Middle frontal gyrus (tissue), 1 donor: ENCODE measurements at regions not wholly inside any gene's neighbourhood (a gene's known extent, or its start where the extent isn't known, plus 50 kb on each side); places are given as distances from the start of the nearest gene placed in this dataset.

Source experiments
- DNase-seq: peaks from one replicate; pipeline ENCODE4 v3.0.0-alpha.2; 2015; ENCODE audit warnings: low spot score; ENCODE audit errors: extremely low spot score

DNA sequence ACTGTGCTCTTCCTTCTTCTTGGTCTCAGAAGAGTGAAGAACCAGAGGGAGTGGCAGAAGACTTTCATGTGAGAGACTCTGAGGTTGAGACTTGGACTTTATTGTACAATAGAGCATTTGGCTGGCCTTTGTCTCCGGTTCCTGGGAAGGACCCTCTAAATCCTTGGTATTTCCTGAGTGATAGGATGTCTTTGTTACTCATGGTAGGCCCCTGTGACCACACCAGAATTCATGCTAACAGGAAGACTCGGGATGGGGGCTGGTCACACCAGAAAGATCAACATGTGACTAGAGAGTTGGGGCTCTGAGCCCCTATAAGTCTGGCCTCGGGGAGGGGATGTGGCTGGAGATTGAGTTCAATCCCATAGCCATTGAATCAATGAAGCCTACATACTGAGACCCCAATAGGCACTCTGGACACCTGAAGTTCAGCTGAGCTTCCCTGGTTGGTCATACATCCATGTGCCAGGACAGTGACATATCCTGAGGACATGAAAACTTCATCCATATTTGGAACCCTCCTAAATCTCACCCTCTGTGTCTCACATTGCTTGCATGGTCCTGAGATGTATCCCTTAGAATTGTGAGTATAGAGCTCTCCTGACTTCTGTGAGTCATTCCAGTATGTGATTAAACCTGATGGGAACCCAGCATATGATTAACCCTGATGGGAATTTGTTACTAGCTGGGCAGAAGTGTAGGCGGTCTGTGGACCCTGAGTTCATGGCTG, 201.7 kb downstream of the GADD45G start:
- no peak for DNase-seq

DNA sequence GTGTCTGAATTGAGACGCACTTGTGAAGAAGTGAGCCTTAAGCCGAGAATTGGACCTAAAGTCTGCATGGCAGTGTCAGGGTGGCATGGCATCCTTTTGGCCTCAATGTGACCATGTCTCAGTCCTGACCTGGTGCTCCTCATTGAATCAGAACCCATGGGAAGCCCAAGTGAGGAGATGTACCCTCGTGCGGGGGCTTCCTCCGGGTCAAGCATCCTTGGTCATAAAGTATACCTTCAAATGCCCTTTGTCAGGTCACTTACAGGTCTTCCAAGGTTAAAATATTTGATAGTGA, 202.2 kb downstream of the GADD45G start:
- DNase-seq: no peak

DNA sequence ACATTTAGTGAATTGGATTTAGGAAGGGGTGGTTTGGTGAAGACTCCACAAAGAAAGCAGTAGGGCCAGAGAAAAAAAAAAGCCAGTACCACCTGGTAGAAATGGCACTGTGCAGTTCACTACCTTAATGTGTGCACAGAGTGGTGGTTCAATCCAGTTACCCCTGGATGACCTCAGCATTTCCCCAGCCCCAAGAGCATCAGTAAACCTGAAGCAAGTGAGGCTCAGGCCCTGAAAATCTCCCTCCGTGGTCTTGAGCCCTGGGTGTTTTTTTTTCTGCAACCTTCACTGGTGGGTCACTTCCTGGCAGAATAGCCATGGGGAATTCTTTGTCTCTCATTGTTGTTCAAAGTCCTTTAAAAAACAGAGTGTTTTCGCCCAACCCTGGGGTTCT, 202.9 kb downstream of the GADD45G start:
- DNase-seq: no peak

DNA sequence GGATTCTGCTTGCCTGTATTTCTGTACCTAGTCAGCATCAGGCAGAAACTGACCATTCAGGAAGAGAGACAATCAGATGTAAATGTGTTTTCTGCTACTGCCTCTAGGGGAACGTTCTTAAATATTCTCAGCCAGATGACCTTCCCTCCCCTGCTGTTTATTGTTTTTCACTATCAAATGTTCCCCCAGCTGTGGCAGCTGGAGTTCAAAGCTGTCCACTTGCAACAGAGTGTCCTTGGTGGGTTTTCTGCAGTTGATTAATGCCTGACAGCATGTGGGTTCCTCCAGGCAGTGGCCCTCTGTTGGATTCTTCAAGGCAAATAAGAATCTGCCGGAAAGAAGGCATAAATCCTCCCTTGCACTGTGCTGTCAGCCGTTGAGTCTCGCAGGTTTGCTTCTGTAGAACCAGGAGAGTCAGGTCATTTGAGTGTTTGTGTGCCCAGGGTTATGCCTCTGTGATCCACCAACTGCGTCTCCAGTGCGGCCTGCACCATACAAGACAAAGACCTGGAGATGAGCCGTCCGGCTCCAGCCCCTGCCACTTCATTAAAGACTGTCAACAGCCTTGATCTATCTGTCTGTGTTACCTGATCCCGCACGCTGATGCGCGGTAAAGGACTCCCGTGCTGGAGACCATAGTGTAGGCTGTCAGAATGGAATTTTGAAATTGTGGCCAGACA, 203.4 kb downstream of the GADD45G start:
- no peak for DNase-seq

DNA sequence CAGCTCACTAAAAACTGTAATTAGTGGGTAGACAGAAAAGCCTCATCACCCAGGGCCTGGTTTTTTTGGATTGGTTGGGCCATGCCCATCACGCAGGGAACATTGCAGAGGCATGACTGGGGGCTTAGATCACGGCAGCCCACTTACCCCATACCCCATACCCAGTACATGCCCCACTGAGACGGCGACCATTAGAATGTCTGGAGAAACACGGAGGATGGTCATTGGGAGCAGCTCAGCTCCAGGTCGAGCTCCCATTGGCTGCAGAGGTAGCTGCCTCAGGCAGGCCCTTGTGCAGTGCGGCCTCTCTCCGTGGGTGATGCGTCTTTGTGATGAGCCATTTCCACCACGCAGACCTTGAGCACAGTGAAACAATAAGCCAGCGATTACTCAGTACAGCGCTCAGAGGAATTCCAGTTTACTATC, 204.0 kb downstream of the GADD45G start:
- no peak for DNase-seq

DNA sequence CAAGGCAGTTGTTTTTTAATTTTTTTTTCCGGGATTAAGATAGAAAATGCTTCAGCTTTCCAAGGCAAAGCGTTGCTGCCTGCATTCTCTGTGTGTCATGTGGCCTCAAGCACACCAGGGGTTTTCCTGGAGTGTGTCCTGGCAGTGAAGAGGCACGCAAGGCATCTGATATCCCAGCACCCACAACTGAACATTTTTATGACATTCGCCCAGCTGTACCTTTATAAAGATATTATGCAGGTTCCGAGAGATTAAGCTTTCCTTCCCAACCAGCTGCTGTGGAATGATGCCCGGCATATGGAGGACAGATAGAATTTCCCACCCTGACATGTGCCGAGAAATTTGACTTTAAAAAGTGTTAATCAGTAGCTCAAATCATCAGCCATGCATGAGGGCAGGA, 205.6 kb downstream of the GADD45G start:
- no peak for DNase-seq

DNA sequence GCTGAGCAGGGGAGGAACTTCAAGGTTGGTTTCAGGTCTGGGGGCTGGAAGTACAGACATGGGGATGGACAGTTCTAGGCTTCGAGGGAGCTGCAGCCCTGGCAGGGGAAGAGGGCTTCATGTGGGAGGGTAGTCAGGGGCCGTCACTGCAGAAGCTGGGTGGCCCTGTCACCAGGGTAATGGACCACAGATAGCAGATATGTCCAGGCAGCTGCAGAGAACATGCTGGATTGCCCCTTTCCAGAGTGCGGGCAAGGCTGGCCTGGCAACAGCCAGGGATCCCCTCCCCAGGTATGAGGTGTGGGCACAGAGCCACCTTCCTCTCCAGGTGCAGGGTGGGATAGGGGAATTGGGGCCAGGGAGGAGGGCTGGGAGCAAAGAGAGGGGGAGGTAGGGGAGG, 206.5 kb downstream of the GADD45G start:
- DNase-seq: no peak

DNA sequence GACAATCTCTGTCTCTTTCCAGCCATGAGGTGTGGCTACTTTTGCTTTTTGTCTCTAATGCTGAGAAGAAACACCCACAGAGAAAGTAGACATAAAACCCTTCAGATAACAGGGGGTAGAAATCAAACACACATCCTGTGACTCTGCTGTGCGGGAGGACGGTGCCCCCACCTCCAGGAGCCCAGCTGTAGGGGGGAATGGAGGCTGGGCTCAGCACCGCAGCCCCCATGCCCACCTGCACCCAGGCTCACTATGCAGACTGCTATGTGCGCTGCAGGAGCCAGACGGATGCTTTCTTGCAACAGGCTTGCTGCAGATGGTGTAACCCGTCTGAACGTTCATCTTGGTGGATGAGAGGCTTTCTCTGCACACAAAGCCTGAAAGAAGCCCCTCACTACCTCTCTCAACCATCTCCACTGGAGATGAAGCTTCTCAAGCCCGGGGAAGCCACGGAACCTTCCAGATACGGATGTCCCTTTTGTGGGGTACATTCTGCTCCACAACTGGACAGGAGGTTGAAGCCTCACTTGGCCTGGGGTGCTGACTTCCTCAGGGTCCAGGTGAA, 207.2 kb downstream of the GADD45G start:
- no peak for DNase-seq

DNA sequence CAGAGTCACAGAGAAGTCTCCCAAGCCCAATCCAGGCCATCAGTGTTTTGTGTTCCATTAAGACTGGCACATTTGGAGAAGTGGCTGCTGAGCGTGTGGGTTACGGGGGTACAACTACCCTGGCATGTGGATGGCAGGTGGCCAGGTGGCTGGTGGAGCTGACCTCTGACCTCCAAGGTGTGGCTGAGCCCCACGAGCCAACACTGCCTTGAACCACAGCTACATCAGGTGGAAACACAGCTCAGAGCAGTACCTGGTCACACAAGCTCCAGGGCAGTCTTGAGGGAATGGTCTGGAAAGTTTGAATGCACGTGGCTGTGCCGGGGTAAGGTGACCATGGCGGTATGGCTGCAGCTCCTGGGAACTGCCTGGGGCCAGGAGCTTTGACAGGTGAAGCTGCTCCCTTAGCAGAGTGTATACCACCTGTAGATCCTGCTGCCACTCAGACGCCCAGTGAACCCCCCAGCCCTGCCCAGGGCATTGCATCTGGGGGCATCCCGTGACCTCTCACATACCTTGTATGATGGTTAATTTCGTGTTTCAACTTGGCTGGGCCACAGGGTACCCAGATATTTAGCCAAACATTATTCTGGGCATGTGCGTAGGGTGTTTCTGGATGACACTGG, 207.9 kb downstream of the GADD45G start:
- no peak for DNase-seq

DNA sequence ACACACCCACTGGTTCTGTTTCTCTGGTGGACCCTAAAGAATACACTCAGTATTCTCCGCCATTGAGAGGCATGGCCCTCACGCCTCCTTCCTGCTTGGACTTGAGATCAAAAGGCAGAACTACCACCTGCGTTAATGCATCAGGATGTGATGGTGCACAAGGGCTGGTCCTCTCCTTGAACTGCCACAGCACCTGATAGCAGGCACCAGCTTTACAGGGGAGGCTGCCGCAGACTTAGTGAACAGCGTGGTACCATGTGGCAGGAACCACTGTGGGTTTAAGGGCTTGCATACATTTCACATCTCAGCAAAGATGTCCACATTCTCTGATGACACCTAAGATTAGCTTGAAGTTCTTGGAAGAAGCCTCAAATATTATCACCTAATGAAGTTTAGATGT, 208.7 kb downstream of the GADD45G start:
- no peak for DNase-seq

DNA sequence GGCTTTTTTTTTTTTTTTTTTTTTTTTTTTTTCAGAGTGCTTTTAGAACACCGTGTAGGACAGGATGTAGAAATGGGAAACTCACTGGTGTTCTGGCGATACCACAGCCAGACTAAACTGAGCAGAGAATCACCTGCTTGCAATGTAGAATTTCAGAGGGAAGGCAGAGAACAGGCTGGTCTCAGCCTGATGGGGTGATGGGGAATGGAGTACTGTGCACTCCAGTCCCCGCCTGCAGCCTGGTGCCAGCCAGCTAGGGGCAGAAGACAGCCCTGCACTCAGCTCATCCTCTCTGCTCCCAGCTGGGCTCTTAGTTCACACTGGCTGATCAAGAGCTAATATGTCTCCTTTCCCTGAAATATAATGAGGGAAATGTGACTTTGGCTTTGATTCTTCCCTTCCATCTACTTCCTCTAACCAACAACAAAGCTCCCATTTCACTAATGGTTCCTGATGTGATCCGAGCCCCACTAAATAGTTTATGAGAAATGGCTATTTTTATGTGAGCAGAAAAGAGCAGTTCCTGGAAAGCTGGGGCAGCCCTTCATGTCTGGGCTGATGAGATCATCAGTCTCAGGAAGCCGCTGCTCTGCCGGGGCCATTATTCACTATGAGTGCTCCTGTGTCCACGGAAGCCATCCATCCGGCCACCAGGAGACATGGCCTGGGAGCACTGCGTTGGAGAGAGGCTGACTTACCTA, 209.7 kb downstream of the GADD45G start:
- no peak for DNase-seq

DNA sequence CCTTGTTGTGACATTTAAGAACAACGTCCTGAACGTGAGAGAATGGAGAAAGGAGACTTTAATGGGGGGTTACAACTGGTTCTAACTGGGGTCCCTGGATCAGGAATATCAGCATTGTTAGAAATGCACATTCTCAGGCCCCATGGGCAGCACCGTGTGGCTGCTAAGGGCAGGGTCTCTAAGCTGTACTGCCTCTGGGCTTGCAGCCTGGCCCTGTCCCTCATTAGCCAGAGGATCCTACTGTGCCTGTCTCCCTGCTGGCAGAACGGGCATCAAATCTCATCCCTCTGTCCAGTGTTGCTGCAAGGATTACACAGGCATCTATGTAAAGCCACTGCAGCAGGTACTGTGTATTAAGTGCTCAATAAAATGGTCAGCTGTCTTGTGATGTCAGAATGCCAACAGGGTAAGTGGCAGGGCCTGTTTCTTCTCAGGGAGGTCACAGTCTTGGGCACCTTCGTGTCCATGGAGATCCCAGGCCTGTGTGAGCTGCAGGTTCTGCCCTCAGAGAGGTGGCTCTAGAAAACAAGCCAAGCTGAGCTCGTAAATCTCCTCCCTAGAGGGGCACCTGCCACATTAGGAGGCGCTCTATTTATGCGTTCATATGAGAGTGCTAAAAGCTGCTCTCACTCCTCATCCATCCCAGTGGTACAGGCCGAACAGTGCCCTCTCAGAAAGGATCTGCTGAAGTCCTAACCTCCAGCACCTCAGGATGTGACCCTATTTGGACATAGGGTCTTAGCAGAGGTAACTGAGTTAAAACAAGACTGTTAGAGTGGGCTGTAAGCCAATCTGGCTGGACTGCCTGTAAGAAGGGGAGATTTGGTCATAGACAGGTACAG, 210.5 kb downstream of the GADD45G start:
- DNase-seq: no peak

DNA sequence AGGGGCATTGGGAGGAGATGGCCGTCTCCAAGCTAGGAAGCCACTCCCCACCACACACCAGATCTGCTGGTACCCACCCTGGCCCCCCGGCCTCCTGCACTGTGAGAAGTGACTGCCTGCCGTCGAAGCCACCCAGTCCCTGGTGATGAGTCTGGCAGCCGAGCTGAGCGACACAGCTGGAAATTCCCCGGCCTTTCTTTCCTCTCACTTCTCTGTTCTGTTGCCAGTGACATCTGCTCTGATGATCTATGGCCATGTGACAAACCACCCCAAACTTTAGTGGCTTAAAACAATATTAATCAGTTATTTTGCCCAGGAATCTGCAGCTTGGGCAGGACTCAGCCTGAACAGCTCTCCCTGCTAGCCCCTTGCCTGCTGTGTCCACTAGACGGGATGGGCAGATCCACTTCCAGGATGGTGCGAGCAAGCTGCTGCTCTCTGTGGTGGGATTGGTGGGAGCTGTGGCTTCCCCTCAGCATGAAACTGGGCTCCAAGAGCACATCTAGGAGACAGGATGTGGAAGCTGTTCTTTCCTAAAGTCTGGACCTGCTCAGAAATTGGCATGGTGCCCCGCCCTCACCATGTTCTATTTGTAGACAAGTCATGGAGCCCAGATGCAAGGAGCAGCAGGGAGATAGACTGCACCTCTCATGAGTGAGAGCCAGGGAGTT, 211.2 kb downstream of the GADD45G start:
- no peak for DNase-seq

DNA sequence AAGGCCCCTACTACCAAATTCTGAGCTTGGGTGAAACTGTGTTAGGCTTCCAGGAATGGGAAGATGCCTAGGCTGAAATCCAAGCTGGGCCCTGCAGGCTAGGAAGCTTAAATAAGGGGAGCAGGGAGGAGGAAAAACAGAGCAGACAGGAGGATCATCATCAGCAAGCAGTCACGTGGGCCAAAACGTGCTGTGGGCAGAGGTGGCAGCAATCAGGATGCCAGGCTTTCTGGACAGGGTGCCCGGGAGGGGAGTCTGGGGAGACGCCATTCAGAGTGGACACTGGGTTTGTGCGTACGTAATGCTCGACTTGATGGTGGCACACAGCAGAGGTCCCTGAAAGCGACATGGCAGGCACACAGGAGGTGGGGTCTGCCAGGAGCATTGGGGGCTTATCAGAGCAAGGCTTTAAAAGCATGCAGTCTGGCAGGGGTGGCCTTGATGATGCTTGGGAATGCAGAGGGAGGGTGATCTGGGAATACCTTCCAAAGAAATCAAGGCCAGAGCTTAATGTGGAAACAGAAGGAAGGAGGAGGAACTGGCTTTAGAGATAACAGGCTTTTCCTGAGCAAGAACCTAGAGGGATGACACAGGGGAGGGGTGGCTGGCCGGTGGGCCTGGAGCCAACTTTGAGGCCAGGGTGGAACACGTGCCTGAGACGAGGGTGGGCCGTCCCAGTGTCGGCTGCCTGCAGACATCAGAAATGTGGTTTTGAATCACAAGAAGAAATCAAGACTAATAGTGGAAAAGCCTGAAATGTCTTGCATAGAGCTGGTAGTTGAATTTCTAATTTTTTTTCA, 212.5 kb downstream of the GADD45G start:
- DNase-seq: no peak

DNA sequence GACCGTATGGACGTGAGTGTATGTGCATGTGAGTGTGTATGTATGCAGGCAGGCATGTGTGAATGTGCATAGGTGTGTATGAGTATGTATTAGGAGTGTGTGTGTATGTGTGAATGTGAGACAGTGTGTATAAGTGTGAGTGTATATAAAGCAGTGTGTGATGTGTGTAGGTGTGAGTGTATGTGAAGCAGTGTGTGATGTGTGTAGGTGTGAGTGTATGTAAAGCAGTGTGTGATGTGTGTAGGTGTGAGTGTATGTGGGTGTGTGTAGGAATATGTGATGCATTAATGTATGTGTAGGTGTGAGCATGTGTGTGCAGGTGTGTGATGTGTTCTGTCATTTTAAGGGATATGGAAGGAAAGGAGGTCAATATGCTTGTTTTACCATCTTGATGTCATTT, 215.5 kb downstream of the GADD45G start:
- no peak for DNase-seq

DNA sequence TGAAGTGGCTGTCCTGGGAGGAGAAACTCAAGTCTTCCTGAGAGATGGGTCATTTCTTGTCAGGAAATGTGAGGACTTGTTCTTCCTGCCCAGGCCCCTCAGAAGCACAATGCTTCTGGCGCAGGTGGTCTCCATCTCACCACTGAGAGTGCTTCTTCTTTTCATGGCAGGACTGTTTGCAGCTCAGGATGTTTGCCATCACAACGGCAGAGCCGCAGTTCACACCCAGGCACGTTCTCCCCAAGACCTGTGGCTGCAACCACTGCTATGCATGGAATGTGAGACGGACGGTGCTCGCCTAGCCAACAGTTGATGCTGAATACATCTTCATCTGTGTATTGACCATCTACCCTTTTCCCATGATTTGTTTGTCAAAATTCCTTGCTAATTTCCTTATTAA, 216.3 kb downstream of the GADD45G start:
- DNase-seq: no peak

DNA sequence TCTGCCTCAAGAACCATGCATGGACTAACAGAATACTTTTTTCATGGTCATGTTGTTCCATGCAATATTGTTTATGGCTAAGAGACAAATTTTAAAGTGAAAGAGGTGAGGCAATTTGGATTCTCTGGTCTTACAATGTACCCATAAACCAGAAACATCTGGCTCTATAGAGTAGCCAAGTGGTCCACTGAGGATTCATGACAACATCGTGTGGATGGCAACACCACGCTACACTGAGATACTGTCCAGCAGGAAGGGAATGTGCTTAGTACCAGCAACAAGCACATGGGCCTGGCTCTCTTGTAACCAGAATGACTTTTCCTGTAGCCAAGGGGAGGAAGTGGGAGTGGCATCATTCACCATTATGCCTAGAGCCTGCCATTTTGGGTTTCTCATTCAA, 218.2 kb downstream of the GADD45G start:
- no peak for DNase-seq

DNA sequence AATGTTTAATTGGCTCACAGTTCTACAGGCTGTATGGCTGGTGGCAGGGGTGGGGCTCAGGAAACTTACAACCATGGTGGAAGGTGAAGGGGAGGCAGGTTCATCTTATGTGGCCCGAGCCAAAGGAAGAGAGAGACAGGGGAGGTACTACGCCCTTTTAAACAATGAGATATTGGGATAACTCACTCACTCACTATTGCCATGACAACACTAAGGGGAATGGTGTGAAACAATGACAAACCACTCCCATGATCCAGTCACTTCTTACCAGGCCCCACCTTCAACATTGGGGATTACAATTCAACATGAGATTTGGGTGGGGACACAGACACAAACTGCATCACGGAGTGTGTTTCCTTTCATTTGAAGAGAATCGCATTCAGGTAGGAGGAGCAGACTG, 220.9 kb downstream of the GADD45G start:
- DNase-seq: no peak

DNA sequence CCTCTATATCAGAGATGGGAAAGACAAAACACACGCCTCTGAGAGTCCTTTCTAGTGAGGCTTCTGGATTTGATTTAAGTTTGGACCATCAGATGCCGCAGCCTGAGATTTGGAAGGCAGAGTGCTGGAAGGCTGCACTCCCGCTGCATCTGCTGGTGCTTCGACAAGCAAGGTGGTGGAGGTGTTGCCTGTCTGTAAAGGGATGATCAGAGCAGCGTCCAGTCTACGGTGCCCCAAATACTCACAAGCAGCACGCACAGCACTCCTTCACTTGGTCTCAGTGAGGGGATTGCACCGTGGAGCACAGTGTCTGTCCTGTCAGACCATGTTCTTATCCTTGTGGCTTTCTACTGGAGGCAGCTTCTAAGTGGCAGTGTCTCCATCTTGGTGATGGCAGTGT, 221.4 kb downstream of the GADD45G start:
- no peak for DNase-seq

DNA sequence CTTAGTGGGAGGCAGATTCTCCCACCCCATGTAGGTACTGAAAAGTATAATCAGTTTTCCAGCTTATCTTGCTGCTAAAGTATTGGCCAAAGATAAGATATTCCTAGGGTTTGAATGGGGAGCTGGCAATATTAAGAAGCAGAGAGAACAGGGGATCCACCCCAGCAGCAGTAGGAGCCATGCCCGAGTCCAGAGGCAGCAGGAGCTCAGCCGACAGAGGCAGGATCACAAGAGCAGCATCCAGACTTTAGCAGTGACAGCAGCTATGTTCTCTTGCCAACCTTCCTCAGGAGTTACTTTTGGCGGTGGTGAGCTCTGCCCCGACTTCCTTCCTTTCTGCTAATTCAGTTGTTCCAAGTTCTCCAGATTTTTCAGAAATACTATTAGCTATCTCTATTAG, 224.5 kb downstream of the GADD45G start:
- DNase-seq: no peak
